Coronary artery (tissue), 2 donors: ENCODE measurements at regions not wholly inside any gene's neighbourhood (a gene's known extent, or its start where the extent isn't known, plus 50 kb on each side); places are given as distances from the start of the nearest gene placed in this dataset.

Source experiments
- DNase-seq: peaks from one replicate; pipeline ENCODE4 v3.0.0-alpha.2; 2017; ENCODE audit warnings: low spot score
- H3K27ac ChIP-seq, 2 donors: fragments of 200-600 bp; sonication (generic); one replicate each; pipeline ENCODE4 v1.5.1; 2016 to 2019
- H3K4me3 ChIP-seq: fragments of 200-600 bp; sonication (generic); 2 replicates; pipeline ENCODE4 v1.5.1; 2016; ENCODE audit warnings: mild to moderate bottlenecking, moderate library complexity
- TF ChIP-seq, protein P1 (sequence below): fragments of 200-600 bp; sonication (generic); IDR thresholded peaks from one replicate; pipeline ENCODE4 v1.5.1; 2019; ENCODE audit warnings: antibody characterized with exemption

DNA sequence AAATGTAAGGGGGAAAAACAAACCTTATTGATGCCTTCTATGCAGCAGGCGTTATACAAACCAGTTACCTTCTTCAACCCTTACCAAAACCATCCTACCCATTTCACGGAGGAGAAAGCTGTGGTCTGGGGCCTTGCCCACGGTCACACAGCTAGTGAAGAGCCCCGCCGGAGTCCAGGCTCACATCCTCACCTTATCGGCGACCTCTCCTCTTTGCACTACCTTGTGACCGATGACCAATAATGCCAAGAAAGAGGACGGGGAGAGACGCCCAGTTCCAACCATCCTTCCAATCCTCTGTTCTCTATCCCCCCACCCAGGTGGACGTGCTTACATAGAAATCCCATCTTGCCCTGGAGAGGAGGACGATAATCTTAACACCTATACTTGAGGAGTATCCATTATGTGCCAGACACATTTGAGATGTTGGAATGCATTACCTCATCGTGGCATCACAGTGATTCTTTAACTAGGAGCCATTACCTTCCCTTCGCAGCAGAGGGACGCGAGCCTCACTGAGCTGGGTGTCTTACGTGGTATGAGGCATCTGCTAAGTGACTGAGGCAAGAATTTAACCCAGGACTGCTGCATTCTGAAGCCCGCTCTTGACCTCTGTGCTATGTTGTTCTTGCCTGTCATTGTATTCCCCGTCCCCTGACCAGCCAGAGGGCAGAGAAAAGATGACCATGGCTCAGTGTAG is 253.7 kb upstream of the B3GAT1 start:
- TF ChIP-seq, protein P1, sequence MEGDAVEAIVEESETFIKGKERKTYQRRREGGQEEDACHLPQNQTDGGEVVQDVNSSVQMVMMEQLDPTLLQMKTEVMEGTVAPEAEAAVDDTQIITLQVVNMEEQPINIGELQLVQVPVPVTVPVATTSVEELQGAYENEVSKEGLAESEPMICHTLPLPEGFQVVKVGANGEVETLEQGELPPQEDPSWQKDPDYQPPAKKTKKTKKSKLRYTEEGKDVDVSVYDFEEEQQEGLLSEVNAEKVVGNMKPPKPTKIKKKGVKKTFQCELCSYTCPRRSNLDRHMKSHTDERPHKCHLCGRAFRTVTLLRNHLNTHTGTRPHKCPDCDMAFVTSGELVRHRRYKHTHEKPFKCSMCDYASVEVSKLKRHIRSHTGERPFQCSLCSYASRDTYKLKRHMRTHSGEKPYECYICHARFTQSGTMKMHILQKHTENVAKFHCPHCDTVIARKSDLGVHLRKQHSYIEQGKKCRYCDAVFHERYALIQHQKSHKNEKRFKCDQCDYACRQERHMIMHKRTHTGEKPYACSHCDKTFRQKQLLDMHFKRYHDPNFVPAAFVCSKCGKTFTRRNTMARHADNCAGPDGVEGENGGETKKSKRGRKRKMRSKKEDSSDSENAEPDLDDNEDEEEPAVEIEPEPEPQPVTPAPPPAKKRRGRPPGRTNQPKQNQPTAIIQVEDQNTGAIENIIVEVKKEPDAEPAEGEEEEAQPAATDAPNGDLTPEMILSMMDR = no peak
- Histone ChIP-seq H3K4me3 (no peak overlapping the region), H3K27ac (no peak overlapping the region)
- no peak for DNase-seq

GRCh38 chr11:134665188-134665535 is 253.1 kb upstream of the B3GAT1 start:
- TF ChIP-seq, protein P1 = no peak
- H3K27ac ChIP-seq = no peak overlapping the region

DNA sequence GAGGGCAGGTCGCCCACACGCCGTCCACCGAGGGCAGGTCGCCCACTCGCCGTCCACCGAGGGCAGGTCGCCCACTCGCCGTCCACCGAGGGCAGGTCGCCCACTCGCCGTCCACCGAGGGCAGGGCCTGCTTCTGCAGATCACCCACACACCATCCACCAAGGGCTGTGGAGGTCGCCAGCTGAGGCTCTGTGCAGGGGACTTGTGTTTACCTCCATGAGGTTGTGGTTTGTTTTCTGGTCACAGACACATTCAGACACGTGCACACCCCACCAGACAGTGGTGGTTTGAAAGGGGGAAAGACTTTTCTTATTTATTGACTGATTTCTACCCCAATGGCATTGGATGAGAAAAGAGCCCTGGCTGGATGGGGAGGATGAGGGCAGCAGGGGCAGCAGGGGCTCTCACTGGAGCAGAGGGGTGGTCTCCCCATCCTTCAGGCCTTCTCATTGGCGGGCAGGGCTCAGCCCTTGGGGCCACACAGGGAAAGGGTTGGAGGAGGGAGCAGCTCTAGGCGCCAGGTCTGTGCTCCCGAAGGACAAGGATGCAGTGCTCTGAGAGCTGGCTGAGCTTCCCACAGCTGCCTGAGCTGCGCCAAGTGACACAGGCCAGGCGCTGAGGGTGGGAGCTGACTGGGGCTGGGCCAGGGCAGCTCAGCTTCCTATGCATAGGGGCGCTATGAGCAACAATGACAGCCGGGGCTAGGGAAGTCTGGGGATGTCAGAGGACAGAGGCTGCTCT is 252.6 kb upstream of the B3GAT1 start:
- DNase-seq = peak; percentile 47
- no peak overlapping the region for H3K4me3 ChIP-seq
- H3K27ac ChIP-seq = no peak overlapping the region
- TF ChIP-seq, protein P1 = no peak

More at GRCh38 chr11:134665188-134665535, 253.1 kb upstream of the B3GAT1 start:
- no peak overlapping the region for H3K4me3 ChIP-seq
- DNase-seq = no peak

- DNase-seq = peak; percentile 59
- Histone ChIP-seq H3K4me3 (no peak overlapping the region), H3K27ac (no peak overlapping the region)
- TF ChIP-seq, protein P1 = no peak
Measured at GRCh38 chr11:134663506-134664313, 251.7 kb upstream of the B3GAT1 start.

GRCh38 chr11:134662629-134663360 is 250.8 kb upstream of the B3GAT1 start:
- TF ChIP-seq, protein P1 = no peak
- no peak for DNase-seq
- Histone ChIP-seq H3K27ac (no peak overlapping the region), H3K4me3 (no peak overlapping the region)

GRCh38 chr11:134661660-134662059 is 249.6 kb upstream of the B3GAT1 start:
- Histone ChIP-seq H3K27ac (no peak overlapping the region), H3K4me3 (no peak overlapping the region)
- TF ChIP-seq, protein P1 = no peak
- no peak for DNase-seq
